Fibroblast of the aortic adventitia (primary cell): ENCODE measurements at regions not wholly inside any gene's neighbourhood (a gene's known extent, or its start where the extent isn't known, plus 50 kb on each side); places are given as distances from the start of the nearest gene placed in this dataset.

ENCODE experiments used
- DNase-seq: peaks from one replicate; pipeline ENCODE4 v3.0.0-alpha.2; 2010; ENCODE audit warnings: low read depth
- H3K4me3 ChIP-seq: 2 replicates; pipeline ENCODE4 v1.5.1; 2011; ENCODE audit warnings: low read depth, mild to moderate bottlenecking, control low read depth, low read length, moderate library complexity
- TF ChIP-seq, protein P1 (sequence below): IDR thresholded peaks from 2 replicates; pipeline ENCODE4 v1.5.1; 2011; ENCODE audit warnings: mild to moderate bottlenecking, low read length, control low read depth, inconsistent platforms; ENCODE audit not compliant: insufficient read depth

DNA sequence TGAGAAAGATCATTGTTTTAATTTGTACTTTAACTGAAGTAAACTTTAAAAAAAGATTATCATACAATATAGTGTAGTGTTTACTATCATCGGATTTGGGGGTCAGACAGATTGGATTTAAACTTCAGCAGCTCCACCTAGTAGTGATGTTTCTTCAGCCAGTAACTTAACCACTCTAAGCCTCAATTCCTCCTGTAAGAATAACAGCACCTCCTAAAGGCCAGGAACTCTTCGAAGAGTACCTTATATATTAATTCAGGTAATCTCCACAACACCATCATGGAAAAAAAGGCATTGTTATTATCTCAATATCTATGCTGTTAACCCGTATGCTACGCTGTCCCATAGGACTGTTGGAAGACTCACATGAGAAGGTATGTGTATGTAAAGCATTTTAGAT lies 69.0 kb upstream of the DLGAP1 start:
- no peak for DNase-seq
- H3K4me3 ChIP-seq, result no peak overlapping the region
- TF ChIP-seq, protein P1, sequence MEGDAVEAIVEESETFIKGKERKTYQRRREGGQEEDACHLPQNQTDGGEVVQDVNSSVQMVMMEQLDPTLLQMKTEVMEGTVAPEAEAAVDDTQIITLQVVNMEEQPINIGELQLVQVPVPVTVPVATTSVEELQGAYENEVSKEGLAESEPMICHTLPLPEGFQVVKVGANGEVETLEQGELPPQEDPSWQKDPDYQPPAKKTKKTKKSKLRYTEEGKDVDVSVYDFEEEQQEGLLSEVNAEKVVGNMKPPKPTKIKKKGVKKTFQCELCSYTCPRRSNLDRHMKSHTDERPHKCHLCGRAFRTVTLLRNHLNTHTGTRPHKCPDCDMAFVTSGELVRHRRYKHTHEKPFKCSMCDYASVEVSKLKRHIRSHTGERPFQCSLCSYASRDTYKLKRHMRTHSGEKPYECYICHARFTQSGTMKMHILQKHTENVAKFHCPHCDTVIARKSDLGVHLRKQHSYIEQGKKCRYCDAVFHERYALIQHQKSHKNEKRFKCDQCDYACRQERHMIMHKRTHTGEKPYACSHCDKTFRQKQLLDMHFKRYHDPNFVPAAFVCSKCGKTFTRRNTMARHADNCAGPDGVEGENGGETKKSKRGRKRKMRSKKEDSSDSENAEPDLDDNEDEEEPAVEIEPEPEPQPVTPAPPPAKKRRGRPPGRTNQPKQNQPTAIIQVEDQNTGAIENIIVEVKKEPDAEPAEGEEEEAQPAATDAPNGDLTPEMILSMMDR, result no peak

DNA sequence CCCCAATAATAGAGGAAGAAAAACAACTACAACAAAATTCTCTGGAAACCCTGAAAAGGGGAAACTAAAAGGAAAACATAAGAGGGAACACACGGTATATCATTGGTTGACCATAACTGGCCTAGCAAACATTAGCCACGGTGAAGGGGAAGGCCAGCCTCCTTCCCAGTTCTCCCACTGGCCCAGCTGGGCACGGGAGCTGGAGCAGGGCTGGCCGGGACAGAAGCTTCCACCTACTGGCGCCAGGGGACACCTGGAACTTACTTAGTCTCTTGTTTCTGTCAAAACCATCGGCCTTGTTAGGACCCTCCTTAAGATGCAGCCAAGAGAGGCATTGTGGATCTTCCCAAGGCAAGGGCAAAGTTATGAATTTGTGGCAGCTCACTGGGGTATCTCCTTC lies 56.1 kb upstream of the DLGAP1 start:
- TF ChIP-seq, protein P1, result no peak
- H3K4me3 ChIP-seq, result no peak overlapping the region
- DNase-seq, result no peak

DNA sequence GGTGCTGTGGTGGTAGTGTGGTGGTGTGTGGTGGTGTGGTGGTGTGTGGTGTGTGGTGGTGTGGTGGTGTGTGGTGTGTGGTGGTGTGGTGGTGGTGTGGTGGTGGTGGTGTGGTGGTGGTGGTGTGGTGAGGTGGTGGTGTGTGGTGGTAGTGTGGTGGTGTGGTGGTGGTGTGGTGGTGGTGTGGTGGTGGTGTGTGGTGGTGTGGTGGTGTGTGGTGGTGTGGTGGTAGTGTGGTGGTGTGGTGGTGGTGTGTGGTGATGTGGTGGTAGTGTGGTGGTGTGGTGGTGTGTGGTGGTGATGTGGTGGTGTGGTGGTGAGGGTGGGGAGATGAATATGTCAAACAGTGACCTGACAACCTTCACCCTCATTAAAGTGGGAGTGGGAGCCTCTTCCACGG lies 55.6 kb upstream of the DLGAP1 start:
- peak; percentile 2 for DNase-seq
- no peak overlapping the region for H3K4me3 ChIP-seq
- TF ChIP-seq, protein P1, result no peak

DNA sequence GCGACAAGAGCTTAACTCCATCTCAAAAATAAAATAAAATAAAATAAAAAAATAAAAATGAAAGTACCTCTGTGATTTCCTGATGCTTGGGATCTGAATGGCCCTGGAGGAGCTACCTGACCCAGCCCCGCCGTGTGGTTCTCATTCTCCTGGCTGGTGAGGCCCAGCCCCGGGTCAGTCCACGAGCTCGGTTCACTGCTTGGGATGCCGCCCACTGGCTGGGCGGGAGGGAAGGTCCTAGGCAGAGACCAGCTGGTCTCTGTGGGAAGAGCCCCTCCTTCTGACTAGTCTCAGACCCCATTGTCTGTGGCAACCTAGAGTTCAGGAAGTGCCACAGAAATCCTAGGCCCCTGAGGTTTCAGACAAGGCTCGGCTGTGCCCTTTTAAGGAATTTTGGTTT lies 55.1 kb upstream of the DLGAP1 start:
- H3K4me3 ChIP-seq, result no peak overlapping the region
- no peak for DNase-seq
- TF ChIP-seq, protein P1, result no peak
